ENCODE measurements at regions not wholly inside any gene's neighbourhood (a gene's known extent, or its start where the extent isn't known, plus 50 kb on each side); places are given as distances from the start of the nearest gene placed in this dataset.

DNA sequence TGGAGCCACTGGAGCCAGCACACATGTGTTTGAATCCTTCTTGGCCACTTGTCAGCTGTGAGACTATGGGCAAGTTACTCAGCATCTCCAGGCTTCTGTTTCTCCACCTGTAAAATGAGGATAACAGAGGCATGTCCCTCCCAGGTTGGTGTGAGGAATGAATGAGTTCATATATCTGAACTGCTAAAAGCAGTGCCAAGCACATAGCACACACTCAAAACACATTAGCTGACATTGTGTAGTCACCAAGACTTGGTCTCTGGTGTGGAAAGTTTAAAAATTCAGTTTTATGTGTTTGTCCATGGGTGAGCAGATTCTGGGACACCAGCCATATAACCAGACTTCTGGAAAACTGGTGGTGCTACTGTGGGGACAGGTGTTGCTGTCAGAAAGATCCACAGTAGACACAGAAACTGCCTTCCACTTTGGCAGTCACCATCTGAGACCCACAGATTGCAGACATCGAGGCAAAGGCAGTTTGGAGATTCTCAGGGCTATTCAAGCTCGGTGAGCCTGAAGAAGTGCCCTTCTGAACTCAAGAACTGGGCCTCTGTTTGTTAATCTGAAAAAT is 115.8 kb downstream of the MRPL14 start:
- peak; percentile 22 for DNase-seq

DNA sequence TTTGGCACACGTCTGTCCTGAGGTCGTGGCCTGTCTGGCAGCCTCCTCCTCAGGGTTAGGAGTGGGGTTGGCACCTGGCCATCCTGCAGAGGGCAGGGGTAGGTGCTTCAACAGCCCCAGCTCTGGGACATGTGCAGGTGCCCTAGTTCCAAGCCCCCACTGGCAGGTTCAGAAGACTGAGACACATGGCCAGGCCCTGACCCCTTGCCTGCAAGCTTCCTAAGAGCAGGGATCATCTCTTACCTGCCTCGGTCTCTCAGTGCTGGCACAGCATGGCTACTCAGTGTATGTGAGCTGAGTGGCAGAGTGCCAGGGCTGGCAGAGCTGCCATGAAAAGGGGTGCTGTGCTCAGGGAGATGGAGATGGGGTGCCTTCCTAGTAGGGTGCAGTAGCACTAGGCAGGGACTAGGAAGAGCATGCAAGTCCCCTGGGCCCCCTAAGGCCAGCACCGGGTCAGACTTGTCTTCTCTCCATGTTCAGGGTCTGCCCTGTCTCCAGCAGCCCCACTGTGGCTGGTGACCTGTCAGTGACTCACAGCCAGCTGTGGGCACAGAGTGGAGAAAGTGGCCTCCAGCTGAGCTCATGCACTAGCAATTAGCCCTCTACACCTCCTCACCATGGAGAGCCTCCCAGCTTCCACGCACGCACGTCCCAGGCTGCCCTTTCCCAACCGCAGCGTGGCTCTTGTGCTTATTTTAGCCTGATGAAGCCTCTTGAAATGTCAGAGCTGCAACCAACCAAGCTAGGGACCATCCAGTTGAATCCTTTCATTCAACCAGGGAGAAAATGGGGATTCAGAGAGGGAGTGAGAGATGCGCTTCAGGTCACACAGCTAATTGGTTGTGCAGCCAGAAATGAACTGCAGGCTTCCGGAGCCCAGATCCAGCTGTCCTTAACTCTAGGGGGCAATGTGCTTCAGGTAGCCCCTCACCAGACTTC is 116.6 kb downstream of the MRPL14 start:
- DNase-seq = peak; percentile 50

DNA sequence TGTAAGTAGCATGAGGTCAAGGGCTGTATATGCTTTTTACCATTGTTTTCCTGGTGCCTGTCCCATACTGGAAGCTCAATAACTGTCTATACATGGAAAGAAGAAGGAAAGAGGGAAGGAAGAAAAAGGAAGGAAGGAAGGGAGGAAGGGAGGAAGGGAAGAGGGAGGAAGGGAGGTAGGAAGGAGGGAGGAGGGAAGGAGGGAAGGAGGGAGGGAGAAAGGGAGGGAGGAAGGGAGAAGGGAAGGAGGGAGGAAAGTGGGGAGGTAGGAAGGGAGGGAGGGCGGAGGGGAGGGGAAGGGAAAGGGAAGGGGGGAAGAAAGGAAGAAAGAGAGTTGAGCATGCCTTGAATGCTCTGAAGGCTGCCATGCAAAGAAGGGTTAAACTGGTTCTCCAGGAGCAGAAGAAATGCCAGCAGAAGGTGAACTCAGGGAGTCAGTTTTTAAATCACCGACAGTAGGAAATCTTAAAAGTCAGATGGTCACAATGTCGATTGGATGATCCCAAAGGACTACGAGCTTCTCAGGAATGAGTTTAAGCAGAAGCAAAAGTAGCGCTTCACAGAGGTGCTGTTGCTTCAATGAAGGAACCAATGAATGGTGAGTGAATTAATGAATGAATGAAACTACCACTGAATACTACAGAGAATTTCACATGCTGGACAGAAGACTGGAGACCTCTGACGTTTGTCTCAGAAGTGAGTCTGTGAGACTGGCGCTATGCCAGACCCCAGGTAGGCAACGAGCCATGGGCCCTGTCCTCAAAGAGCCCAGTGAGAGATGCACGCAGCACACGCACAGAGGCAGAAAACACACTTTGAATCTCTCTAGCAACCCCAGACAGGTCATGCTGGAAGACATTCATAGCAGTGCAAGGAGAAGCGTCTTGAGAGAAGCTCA is 117.6 kb downstream of the MRPL14 start:
- DNase-seq = peak; percentile 42

DNA sequence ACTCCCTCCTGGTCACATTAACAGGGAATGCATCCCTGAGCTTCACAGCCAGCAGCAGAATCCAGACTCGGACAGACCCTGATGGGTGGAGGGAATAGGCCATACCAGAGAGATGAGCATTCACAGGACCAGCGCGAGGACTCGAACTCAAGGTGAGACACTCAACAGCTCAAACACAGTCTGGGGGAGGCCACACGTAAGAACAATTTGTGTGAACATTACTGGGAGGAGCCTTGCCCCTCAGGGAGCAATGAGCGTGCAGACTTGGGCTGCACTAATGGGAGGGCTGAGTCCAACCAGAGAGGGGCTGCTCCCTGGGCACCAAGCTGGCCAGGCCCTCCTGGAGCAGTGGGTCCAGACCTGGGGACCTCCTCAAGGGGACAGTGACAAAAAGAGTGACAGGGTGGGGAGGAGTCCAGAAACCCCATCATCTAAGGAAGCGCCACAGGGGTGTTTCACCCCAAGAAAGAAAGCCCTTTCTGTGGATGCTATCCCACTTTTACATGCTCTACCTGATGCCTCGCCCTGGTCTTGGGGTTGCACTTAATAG is 118.4 kb downstream of the MRPL14 start:
- peak; percentile 15 for DNase-seq

DNA sequence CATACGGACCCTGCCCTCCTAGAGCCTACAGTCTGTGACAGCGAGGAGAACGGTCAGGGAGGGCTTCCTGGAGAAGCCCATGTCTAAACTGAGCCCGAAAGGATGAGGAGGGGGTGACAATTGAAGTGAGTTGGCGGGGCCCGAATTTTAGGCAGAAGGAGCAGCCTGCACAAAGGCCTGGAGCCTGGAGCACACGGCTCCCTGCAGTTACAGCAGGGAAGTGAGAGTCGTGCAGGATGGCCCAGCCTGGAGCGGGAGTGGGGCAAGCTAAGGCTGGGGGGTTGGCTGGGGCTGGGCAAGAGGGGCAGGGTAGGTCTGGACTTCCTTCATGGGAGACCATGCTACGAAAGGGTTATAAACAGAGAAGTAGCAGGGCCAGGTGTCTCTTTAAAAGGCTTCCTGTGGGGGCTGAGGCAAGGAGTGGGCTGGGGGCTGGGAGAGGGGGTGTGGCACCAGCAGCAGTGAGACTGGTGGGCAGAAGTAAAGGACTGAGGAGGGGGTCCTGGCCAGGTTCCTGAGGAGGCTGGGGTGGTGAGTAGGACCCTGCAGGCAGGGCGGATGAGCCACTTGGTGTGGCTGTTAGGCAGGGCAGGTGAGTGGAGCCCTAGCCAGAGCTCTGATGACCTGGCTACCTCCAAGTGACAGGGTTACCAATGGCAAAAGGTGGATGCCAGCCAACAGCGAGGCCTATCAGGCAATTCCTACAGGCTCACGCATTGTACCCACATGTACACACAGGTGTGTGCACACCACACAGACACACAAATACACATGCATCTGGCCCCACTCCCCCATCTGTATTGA is 119.2 kb downstream of the MRPL14 start:
- DNase-seq = peak; percentile 10

DNA sequence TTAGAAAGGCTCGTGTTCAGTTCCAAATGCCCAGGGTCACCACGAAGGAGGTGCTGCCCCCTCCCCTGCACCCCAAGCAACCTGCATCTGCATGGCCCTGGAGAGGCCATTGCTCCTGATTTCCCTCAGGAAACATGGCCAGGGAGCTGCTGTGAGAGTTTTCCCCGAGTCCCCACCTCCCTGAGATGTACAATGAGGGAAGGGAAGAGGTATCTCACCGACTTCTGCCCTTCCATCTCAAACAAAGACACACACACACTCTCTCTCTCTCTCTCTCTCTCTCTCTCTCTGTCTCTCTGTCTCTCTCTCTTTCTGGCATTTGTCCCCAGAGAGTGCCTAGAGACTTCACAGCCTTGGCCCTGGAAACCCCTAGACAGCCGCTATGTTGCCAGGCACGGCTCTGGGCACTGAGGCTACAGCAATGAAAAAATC is 120.4 kb downstream of the MRPL14 start:
- no peak for DNase-seq

DNA sequence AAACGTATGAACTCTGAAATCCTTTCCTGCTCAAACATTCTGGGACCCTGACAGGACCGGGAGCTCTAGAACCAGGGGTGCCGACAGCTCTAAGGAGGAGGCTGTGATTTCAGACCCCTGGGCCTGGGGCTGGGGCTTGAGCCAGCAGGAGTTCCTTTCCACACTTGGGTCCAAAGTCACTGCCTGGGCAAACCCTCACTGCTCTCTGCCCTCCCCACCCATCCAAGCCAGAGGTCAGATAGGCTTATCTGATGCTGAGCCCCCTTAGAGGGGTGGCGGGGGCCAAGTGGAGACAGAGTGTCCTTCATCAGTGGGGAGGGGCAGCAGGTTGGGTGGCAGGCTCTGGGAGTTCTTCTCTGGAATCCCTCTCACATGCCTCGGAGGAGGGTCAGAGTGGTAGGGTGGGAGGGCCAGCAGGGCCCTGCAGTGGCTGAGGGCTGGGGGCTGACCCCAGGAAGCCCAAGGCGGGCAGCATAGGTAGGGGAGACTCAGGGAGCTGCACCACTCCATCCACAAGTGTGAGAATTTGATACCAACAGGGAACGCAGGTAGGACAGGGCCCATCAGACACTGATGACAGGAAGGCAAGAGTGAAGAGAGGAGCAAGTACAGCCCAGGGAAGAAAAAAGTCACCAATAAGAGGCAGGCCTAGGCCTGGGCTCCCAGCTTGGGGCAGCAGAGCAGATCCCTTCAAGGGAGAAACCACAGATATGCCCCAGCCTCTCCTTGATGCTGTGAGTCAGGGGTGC is 121.0 kb downstream of the MRPL14 start:
- no peak for DNase-seq

DNA sequence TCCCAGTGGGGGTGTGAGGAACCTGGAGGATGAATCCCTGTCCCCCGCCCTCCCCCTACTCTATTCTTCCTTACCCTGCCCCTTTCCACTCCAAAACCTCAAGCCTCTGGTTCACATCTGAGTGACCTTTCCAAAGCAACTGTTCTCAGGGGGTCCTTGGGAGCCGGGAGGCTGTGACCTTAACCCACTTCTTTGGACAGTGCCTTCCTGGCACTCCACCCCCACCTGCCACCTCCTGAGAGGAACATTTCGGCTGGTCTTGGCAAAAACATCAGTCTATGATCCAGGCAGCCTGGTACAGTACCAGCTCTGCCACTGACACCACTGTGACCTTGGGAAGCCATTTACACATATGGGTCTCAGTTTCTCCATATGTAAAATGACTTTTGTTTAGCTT is 121.7 kb downstream of the MRPL14 start:
- no peak for DNase-seq

DNA sequence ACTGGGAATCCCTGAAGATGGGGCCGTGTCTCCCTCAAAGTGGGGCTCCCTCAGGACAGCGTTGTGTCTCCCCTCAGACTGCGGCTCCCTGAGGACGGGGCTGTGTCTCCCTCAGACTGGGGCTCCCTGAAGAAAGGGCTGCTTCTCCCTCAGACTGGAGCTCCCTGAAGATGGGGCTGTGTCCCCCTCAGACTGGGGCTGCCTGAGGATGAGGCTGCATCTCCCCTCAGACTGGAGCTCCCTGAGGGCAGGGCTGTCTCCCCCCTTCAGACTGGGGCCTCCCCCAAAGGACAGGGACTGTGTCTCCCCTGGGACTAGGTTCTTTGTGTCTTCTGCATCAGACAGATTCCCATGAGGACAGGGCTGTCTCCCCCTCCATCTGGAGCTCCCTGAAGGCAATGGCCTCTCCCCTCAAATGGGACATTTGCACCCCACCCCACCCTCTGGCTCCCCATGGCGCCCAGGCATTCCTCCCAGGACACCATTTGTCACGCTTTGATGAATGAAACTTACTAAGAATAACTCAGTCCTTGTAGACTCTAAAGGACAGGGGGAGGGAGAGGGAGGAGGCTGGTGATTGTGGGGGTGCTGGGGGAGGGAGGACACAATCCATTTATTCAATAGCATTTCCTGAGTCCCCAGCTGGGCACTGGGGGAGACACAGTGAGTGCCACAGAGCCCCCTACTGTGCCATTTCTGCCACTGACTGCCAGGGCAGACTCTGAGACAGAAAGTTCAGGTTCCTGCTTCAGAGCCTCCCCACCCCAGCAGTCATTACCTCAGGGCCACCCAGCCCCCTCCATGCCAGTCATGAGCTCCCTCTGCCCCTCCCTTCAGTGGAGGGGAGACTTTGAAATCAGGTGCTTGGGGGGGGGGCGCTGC is 122.4 kb downstream of the MRPL14 start:
- no peak for DNase-seq

DNA sequence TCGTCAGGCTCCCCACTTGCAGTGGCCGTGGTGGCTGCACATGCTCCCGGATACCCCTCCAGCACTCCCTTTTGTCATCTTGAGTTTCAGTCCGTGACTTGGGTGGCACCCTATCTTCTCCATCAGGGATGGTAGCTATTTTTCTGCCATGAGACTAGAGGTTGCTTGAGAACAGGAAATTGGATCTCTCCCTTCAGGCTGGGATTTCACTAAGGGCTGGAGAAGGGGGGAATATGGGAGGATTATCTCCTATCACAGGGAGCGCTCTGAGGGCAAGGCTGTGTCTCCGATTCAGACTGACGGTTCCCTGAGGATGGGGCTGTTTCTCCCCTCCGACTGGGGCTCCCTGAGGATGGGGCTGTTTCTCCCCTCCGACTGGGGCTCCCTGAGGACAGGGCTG is 123.1 kb downstream of the MRPL14 start:
- DNase-seq = no peak

DNA sequence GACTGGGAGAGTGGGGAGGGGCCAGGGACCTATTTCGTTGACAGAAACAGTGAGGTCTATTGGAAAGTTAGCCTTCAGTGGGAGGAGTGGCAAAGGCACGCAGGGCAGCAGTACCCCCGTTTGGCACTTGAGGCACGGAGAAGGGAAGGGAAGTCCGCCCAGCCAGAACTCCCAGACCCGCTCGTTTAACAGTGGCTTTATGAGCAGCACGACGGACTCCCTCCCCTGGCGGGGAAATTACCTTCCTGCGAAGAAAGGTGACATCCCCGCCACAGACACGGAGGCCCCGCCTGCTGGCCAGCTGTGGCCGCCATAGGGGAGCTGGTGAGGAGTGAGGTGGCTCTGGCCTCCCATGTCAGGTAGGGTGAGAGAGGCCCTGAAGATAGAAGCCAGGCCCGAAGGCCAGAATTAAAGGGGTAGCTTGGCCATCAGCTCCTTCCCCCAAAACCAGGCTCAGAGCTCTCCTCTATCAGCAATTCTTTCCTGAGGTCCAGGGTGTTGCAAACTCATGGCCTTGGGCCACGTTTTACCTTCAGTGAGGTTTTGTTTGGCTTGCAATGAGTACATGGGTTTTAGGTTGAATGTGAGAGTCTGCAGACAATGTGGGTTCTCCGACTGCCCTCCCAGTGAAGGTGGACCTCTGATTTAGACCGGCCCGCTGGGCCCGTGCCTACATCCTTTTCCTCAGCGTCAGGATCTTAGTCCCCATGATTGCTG is 123.7 kb downstream of the MRPL14 start:
- DNase-seq = no peak

DNA sequence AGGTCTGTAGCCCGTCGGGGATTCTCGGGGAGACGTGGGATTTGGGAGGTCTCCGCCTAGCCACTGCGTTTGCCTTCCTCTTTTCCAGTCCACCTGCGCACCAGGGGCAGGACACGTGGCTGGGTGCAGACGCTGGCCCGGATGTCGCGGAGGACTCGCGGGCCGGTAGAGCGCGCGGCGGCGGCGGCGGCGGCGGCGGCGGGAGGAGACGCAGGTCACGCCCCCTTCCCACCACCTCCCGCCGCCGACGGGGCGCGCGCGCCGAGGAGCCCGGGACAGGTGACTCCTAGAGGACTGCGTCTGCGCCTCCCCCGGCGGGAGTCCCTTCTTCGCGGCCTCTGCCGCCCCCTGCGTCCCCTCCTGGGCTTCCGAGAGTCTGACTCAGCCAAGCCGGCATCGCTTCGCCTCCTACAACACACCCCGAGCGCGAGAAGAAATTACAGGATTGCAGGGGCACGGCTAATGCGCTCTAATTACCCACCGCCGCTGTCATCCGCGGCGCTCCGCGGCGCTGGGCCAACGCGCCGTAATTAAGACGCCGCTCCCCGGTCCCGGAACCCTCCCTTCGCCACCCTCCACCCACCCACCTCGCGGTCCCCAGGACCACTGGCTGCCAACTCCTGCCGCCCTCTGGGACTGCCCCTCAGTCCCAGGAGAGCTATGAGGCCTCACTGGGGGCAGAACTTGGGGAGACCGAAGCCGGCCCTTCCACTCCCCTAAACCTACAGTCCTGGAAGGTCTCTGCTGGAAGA is 124.5 kb downstream of the MRPL14 start:
- peak; percentile 80 for DNase-seq

DNA sequence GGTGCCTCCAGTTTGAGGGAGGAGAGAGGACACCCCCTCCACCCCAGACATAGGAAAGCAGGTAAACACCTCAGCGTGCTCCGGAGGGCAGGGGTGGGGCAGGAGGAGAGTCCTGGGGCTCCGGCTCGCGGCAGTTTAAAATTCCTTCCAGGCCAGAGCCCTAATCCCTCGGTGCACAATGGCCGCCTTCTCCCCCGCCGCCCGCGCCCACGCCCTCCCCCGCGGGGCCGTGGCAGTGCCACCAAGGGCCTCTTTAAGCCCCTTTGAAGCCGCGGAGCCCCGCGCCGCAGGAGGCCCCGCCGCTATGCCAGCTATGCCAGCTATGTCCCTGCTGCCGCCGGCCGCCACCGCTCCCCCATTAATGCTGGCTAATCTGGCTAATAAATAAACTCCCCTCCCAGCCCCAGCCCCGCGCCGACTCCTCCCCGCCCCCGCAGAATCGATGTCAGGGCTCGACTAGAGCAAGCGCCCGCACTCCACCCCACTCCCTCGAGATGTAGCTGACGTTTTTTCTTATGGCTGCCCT is 125.1 kb downstream of the MRPL14 start:
- no peak for DNase-seq

DNA sequence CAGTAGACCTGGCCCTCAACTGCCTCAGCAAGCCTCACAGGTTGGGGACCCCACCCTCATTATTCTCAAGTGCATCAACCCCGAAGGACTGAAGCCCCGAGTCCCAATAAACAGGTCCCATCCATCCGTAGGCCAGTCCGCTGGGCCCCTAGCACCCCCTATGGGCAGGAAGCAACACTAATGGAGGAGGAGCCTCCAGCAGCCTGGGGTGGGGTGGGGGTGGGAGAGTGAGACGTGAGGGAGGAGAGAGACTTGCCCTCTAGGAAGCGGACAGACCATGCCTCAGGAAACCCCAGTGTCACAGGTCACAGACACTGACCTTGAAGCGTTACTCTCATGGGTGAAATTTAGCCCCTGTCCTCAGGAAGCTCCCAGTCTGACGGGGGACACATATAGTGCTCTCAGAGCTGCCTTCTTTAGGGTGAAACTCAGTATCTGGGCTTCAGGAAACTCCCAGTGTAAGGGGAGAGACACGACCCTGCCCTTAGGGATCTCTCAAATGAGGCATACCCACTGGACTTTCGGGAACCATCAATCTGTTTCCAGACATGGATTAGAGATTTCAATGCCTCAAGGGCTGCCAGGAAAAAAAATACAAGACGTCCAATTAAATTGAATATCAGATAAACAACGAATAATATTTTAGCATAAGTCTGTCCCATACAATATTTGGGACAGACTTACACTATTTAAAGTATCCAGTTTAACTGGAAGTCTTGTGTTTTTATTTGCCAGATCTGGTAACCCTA is 125.8 kb downstream of the MRPL14 start:
- DNase-seq = no peak

DNA sequence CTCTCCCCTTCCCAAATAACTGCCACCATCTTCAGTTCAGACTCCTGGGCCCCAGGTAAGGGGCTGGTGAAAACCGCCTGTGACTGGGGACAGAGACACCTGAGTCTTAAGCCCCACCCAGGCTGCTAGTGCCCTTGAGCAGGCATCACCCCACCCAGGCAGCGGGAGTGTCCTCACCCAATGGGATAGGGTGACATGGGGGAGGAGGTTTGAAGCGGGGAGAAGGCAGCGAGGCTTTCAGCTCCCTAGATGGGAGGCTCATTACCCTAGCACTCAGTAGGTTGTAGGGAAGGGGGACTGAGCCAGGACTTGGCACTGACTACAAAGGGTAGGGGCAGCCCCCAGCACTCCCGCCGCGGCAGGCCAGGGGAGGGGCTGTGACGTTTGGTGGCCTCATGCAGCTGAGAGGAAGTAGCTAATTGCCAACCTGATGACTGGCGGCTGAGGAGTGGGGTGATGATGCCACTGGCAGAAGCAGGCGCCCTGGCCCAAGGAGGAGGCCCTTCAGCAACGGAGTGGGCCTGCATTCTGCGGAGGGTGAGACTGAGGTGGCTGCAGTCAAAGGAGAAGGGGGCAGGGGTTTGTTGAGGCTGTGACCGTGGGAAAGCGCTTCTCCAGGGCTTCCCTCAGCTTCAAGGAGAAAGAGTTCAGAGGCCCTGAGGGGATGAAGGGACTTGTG is 126.9 kb downstream of the MRPL14 start:
- DNase-seq = no peak

DNA sequence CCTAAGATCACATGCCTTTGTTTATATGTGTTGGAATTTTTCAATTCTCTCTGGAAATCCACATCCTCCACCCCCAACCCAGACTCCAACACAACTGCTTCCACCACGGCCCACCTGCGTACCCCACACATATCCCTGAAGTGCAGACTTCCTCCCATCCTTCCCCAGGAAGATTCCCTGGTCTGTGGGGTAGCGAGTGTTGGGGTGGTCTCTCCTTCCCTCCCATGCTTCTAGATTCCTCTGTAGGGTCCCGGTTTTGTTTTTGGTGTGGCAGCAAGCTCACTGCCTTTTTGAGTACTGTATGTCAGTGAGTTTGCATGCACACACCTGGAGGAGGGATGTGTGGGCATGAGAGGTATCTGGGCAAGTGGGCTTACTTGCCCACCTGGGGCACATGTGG is 127.6 kb downstream of the MRPL14 start:
- peak; percentile 9 for DNase-seq

DNA sequence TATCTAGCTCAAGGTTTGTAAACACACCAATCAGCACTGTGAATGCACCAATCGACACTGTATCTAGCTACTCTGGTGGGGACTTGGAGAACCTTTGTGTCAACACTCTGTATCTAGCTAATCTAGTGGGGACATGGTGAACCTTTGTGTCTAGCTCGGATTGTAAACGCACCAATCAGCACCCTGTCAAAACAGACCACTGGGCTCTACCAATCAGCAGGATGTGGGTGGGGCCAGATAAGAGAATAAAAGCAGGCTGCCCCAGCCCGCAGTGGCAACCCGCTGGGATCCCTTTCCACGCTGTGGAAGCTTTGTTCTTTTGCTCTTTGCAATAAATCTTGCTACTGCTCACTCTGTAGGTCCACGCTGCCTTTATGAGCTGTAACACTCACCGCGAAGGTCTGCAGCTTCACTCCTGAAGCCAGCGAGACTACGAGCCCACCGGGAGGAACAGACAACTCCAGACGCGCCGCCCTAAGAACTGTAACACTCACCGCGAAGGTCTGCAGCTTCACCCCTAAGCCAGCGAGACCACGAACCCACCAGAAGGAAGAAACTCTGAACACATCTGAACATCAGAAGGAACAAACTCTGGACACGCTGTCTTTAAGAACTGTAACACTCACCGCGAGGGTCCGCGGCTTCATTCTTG is 128.5 kb downstream of the MRPL14 start:
- DNase-seq = peak; percentile 8
